NCI-H460 (cell line): ENCODE measurements at regions not wholly inside any gene's neighbourhood (a gene's known extent, or its start where the extent isn't known, plus 50 kb on each side); places are given as distances from the start of the nearest gene placed in this dataset.
"Not testable (repeated sequence)": the region's sequence is repeated elsewhere in the genome, so short reads cannot be mapped to it uniquely, and the experiment has no call there.

ENCODE experiments used
- DNase-seq: peaks from one replicate; pipeline ENCODE4 v3.0.0-alpha.2; 2016; ENCODE audit warnings: low read depth; ENCODE audit errors: extremely low read depth

DNA sequence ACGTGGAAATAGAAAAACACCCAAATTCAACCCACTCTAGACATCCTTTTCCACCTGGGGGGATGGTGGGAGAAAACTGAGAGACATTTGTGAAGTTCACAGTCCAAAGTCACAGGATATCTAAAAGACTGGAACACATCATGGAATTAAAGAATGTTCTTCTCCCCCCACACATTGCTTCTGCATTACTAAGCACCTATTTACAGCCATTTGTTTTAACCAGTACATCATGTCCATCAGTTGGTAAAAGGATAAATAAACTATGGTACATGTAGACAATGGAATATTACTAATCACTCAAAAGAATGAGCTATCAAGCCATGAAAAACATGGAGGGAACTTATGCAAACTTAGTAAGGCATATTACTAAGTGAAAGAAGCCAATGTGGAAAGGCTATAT is 185.5 kb upstream of the ANXA10 start:
- DNase-seq = no peak

DNA sequence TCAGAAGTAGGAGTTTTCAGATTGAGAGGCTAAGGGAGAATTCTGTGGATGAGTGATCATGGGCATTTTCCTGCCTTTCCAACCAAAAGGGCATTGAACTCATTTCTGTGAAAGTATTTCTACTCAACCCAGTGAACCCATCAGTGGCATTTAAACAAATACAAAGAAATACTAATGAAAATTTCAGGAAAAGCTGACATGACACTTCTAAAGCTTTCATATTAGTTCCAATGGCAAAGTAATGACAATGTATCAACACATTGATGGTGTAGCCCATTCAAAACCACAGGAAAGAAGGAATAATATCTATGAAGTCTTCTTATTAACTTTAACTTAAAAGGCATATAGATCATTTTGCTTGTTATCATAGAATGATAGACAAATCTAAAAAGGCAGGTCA is 183.5 kb upstream of the ANXA10 start:
- DNase-seq = no peak

DNA sequence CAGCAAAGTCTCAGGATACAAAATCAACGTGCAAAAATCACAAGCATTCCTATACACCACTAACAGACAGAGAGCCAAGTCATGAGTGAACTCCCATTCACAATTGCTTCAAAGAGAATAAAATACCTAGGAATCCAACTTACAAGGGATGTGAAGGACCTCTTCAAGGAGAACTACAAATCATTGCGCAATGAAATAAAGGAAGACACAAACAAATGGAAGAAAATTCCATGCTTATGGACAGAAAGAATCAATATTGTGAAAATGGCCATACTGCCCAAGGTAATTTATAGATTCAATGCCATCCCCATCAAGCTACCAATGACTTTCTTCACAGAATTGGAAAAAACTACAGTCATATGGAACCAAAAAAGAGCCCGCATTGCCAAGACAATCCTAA is 179.8 kb upstream of the ANXA10 start:
- not testable (repeated sequence) for DNase-seq

DNA sequence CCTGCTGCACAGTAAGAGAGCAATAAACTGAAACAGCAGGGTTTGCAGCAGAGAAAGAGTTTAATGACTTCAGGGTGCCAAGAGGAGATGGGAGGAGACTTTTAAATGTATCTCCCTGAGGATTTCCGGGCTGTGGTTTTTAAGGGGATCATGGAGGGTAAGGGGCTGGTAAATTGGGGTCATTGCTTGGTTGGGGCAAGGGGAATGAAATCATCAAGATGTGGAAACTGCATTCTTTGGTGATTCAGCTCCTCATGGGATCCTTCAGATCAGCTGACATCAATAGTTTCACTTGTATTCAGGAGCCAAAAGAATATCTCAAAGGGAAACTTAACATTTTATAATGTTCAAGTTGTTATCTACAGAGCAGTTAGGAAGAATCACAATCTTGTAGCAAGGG is 174.3 kb upstream of the ANXA10 start:
- no peak for DNase-seq

DNA sequence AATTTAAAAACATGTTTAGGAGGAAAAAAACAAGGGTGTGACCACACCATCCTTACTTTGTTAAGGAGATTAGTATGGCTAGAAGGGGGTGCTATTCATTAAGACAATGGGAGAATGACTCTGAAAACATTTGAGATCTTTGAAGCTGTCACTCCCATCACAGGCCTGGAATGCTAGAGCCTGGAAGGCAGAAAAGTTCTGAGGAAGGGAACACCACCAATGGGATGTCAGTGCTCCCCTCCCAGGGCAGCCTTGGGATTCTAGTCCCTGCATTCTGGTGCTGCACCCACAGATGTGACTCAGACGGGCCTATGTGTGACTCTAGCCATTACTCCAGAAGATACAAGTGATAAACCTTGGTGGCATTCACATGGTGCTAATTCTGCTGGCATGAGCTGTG is 162.2 kb upstream of the ANXA10 start:
- no peak for DNase-seq

DNA sequence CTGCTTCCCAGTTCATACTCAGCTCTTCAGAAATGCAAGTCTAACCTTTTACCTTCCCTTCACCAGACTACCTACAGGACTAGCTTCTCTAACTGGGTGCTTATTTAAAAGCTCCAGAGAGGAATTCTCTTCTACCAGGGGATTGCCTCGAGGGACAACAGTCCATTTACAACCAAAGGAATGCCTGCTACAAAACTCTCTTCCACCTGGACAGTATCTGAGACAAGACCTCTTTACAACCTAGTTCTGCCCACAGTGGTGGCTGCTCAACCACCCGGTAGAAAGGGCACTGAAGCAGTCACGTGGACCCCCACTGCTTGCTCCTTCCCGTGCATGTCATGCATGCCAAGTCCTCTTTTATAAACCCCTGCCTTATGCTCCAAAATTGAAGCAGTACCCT is 158.1 kb upstream of the ANXA10 start:
- no peak for DNase-seq

DNA sequence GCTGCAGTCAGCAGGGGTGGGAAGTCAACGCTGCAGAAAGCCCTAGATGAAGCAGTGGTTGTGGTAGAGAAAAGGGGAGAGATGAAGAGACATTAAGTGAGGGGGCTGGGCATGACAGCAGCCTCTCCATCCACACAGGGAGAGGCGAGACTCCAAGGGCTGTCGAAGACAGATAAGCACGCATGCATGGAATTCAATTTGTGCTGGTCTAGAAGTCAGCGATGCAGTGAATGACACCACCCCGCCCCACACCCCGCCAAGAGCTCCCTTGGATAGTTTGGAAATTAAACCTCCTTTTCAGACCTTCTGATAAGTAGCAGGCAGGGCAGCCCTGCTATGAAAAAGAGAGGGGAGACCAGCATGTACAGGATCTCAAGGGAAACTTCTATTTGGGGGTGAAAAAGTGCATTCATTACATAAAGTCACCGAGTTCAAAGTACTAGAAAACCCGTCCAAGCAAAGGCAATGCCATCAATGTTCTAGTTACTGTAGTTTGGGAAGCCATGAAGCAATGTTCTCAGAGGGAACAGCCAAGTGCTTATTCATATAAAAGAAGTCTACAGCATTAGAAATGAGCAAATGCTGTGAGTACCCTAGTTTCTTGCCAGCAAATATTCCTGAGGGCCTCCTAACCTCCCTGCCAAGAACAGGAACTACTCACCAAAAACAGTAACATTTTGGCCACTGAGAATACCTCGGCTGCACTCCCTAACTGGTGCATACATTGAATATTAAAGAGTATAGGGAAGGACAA is 152.3 kb upstream of the ANXA10 start:
- DNase-seq = no peak

DNA sequence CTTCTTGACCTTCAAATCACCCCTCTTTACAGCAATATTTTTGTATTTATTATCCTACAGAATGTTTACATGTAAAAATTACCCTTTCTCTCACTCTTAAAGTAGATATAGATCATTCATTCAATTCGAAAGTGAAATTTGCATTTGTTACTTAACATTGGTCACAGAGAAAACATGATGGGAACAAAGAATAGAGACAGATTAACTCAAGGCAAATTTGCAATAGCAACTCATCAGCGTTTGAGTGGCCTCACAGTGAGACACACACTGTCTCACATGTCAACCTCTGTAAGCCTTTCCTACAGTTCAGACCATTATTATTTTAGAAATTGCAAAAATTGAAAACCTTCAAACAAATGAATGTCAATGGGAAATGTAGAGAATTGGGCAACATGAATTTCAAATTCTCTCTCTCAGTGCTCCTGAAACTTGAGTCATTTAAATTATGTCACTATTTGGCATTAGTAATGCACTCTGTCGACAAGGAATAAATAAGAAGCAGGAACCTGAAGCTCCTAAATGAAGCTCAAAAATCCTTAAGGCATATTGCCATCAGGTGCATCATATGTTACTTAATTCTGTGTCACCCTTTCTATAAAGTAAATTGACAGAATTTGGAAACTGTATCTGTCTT is 148.3 kb upstream of the ANXA10 start:
- DNase-seq = no peak

DNA sequence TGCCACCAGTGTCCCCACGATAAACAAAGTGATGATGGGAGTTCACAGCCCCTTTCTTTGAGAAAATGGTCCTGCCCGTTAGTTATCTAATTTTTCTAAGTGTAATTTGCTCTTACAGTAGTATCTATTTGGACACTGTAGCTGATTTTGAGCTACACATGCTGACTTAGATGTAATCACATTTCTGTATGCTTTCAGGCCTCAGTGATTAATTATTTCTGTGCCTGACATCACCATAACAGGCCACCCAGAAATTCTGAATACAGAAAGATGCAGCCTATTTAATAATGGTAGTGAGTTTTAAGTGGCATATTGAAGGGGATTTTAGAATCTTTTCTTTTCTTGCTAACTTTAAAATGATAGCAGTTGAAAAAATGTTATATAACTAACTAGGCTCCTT is 147.6 kb upstream of the ANXA10 start:
- DNase-seq = no peak

DNA sequence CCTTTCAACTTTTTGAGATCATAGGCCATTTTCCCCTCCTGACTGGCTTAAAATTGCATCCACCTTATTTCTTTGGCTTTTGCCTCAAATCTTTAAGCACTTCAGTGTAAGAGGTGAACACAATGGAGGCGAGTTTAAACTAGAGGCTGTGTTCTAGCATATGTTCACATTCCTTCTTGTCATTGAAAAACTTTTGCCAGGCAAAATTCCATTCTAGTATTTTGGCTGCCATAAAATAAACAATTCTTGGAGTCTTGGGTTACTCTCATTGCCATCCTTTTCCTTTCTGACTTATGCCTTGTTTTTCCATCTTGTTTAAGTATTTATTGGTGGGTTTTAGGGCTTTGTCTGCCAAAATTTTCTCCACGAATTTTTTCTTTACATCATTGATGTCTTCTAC is 137.3 kb upstream of the ANXA10 start:
- no peak for DNase-seq

DNA sequence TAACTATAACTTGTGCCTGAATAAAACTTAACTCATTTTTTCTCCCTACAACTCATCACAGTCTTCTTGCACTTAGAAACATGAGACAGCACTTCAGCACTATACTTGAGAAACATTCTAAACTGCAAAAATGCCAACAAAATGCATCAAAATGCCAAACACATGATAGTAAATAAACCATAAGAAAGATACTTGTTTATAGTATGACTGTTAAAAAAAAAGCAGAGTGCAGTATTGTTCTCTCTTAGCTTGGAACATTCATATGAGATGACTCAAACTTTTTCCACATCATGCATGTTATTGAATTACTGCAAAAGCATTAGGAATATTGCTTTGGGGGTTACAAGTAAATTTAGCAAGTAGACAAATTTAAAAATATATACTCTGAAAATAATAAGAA is 135.7 kb upstream of the ANXA10 start:
- DNase-seq = no peak

DNA sequence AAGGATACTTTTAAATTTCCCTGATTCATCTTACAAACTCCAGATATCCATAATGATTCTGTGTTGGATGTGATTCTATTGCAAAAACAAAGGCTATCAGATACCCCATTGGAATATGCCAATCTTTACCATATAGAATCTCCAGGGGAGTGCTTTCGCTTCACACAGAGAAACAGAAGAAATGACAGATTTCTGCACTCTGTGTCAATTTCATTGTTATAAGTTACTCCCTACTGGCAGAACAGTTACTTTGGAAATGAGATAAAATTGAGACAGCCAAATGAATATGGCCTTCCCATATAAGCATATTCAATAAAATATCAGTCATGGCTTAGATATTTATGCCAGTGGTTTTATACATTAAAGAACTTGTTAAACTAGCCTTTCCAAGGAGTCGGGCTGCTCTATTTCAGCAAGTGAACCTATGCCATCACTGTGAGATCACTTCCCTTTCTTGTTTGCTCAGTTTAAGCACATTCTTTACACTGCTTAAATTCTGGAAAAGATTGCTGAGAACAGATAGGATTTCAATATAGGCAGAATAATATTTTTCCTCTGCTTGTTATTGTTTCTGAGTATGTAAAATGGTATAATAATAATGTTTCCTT is 127.5 kb upstream of the ANXA10 start:
- no peak for DNase-seq

DNA sequence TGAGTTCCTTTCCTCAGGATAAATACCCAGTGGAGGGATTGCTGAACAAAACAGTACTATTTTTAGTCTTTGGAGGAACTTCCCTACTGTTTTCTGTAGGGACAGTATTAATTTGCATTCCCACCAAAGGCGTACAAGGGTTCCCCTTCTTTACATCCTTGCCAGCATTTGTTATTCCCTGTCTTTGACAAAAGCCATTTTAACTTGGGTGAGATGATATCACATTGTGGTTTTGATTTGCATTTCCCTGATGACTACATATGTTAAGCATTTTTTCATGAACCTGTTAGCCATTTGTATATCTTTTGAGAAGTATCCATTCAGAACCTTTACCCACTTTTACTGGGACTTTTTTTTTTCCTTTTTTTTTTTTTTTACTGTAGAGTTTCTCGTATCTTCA is 126.2 kb upstream of the ANXA10 start:
- DNase-seq = no peak

DNA sequence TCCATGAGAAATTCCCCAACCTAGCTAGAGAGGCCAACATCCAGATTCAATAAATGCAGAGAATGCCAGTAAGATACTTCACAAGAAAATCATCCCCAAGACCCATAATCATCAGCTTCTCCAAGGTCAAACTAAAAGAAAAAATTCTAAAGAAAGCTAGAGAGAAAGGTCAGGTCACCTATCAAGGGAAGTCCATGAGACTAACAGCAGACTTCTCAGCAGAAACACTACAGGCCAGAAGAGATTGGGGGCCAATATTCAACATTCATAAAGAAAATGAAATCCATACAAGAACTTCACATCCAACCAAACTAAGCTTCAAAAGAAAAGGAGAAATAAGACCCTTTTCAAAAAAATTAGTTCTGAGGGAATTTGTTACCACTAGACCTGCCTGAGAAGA is 118.8 kb upstream of the ANXA10 start:
- no peak for DNase-seq

DNA sequence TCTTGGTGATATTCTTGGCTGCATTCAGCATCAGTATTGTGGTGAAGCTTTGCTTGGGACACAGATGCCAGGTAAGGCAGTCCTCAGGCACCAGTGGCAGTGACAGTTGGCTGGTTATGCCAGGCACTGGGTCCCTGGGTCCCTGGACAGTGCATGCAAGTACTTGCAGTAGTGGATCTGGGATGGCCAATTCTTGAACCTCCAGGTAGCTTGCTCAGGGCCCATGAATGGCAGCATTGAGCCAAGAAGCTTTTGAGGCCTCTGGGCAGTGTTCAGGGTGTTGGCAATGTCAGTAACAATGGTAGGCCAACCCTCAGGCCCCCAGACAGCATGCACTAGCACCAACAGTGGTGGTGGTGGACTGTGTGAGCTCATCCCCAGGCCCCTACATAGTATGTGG is 106.8 kb upstream of the ANXA10 start:
- no peak for DNase-seq

DNA sequence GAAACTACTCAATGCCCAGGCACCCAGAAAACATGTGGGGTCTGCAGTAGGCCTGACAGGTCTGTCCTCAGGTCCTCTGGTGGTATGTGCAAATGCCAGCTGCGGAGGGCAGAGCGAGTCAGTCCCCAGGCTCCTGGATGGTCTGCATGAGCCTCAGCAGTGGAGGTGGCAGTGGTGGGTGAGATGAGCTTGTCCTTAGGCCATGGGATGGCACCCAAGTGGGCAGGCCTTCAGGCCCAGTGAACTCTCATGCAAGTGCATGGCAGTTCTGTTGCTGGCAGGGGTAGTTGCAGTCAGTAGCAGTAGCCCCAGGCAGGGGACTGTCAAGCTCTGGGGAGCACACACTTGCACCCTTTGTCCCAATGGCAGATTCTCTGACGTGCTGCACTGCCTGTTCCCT is 106.3 kb upstream of the ANXA10 start:
- no peak for DNase-seq

DNA sequence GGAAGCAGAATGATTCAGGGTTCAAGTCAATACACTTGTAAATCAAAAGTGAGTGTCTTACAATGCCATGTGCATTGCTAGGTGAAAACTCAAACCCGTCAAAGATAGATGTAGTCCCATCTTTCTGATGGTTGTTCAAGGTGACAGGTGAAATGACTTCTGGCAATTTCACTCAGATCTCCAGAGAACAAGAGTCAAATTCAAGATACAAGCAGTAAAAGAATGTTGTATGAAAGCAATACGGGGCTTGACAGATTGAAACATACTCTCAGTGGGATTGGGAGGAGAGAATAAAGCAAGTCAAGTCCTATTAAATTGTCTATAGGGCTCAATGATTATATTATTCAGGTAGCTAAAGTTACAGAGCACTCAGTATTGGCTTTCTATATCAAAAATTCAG is 105.1 kb upstream of the ANXA10 start:
- no peak for DNase-seq

DNA sequence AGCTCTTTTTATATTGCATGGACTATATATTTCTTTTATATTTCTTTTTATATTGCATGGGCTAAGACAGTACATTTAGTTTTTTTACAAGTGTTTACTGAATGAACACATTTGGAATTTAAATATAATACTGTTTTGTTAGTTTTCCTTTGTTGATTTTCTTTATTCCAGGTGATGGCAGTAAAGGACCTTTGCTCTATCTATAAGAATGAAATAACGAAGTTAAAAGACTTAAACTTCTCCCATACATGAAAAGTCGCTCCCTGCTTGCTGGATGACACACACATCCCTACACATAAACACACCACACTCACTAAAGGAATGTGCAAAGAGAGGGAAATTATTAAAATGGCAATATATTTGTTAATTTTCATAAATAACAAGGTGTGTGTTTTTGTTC is 102.5 kb upstream of the ANXA10 start:
- no peak for DNase-seq

DNA sequence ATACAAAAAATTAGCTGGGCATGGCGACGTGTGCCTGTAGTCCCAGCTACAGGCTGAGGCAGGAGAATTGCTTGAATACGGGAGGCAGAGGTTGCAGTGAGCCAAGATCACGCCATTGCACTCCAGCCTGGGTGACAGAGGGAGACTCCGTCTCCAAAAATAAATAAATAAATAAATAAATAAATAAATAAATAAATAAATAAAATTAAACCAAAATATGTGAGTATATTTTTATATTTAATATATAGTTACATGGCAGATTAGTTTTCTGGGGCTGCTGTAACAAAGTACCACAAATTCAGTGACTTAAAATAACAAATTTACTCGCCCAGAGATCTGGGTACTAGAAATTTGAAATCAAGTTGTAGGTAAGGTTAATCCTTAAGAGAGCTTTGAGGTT is 84.2 kb upstream of the ANXA10 start:
- DNase-seq = not testable (repeated sequence)

DNA sequence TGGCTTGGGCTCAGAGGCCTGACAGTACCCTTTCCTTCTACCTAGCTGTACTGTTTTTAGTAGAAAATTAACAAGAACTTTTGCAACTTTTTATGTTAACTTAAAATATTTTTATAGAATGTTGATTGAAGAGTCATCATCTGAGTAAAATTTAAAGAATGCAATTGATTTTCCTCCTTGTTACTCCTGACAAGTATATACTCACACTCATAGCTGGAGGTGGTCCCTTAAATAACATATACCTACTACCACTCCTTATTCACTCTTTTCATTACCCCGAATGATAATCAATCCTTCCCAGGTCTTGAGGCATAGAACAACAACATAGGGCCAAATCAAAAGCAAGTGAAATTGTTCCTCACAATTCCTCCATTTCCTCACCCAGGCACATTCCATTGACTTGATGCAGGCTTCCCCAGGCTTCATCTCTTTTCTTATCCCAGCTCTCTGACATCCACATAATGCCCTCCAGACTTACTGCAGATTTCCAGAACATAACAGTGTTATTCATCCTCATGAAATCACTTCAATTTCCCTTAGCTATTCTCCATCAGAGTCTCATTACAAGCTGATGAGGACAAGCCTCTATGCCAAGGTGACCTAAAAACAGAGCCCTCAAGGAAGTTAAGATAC is 73.2 kb upstream of the ANXA10 start:
- DNase-seq = no peak

DNA sequence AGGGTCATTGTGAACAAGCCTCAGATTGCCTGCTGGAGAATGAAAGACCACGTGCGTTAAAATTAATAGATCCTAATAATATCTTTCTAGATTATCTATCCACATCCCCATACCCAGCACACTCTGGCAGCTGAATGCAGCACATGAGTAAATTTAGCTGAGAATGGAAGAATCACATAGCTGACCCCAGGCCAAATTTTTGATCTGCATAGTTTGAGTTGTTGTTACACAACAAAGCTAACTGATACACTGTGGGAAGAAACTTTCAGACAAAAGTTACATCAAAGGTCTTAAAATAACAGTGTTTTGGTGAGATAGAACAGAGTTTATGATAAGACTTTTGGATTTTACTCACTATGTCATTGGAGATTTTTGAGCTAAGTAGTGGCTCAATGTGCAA is 72.4 kb upstream of the ANXA10 start:
- no peak for DNase-seq

DNA sequence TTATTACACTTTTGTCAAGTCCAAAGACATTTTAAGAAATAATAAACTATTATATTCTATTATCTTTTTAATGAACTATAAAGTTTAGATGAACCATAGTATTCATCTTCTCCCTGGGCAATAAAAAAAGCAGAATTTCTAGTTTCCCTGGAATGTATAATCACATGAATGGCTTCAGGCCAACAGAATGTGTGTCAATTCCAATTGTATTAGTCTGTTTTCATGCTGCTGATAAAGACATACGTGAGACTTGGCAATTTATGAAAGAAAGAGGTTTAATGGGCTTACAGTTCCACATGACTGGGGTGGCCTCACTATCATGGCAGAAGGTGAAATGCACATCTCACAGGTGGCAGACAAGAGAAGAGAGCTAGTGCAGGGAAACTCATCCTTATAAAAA is 70.7 kb upstream of the ANXA10 start:
- DNase-seq = no peak
